Type B pancreatic cell (in vitro differentiated cells): ENCODE measurements at regions not wholly inside any gene's neighbourhood (a gene's known extent, or its start where the extent isn't known, plus 50 kb on each side); places are given as distances from the start of the nearest gene placed in this dataset.
A peak's percentile ranks its signal among the peaks of the same experiment; 100 is the strongest.

Experiments
- DNase-seq: peaks from one replicate; pipeline ENCODE4 v3.0.0; 2021; ENCODE audit warnings: mixed read lengths; ENCODE audit not compliant: unreplicated experiment; ENCODE audit errors: extremely low spot score
- H3K27ac Mint-ChIP-seq: 2 replicates; pipeline ENCODE4 v1.8.0; 2021; ENCODE audit warnings: mild to moderate bottlenecking, mixed read lengths
- H3K27me3 Mint-ChIP-seq: 2 replicates; pipeline ENCODE4 v1.8.0; 2021; ENCODE audit warnings: mixed read lengths
- H3K36me3 Mint-ChIP-seq: 2 replicates; pipeline ENCODE4 v1.8.0; 2021; ENCODE audit warnings: mixed read lengths
- H3K4me1 Mint-ChIP-seq: one replicate; pipeline ENCODE4 v1.8.0; 2021; ENCODE audit warnings: mixed read lengths; ENCODE audit not compliant: unreplicated experiment
- H3K4me3 Mint-ChIP-seq: 2 replicates; pipeline ENCODE4 v1.8.0; 2021; ENCODE audit warnings: mild to moderate bottlenecking, mixed read lengths
- H3K9me3 Mint-ChIP-seq: 2 replicates; pipeline ENCODE4 v1.8.0; 2021; ENCODE audit warnings: mixed read lengths
- CTCF ChIP-seq: fragments of 200-600 bp; sonication (generic); conservative IDR thresholded peaks from 2 replicates; pipeline ENCODE4 v1.5.0; 2021; ENCODE audit warnings: antibody characterized with exemption, mild to moderate bottlenecking

- H3K9me3 Mint-ChIP-seq = no peaks in the 10 kb centered on the region
- no peaks in the 10 kb centered on the region for H3K36me3 Mint-ChIP-seq
- no peak overlapping the region for H3K4me3 Mint-ChIP-seq
- H3K4me1 Mint-ChIP-seq = peaks cover 62% of the 10 kb centered on the region
- TF ChIP-seq CTCF = no peak
- peaks cover 9% of the 10 kb centered on the region for H3K27me3 Mint-ChIP-seq
- DNase-seq = no peak
- no peak overlapping the region for H3K27ac Mint-ChIP-seq
Observed at GRCh38 chr14:22508662-22509035, 80.4 kb downstream of the DAD1 start.

- Mint-ChIP-seq H3K27ac (no peak overlapping the region), H3K36me3 (no peaks in the 10 kb centered on the region), H3K27me3 (peaks cover 9% of the 10 kb centered on the region), H3K4me3 (no peak overlapping the region), H3K4me1 (peaks cover 56% of the 10 kb centered on the region), H3K9me3 (no peaks in the 10 kb centered on the region)
- no peak for DNase-seq
- TF ChIP-seq CTCF = no peak
Observed at GRCh38 chr14:22508150-22508457, 80.9 kb downstream of the DAD1 start.

- peaks cover 50% of the 10 kb centered on the region for H3K4me1 Mint-ChIP-seq
Observed at GRCh38 chr14:22506778-22507351, 82.2 kb downstream of the DAD1 start.

GRCh38 chr14:22506378-22506710 is 82.7 kb downstream of the DAD1 start:
- H3K4me1 Mint-ChIP-seq = peaks cover 49% of the 10 kb centered on the region

More at GRCh38 chr14:22506778-22507351, 82.2 kb downstream of the DAD1 start:
- Mint-ChIP-seq H3K27me3 (peaks cover 12% of the 10 kb centered on the region), H3K27ac (no peak overlapping the region), H3K9me3 (no peaks in the 10 kb centered on the region), H3K4me3 (peak overlapping the region; percentile 8), H3K36me3 (no peaks in the 10 kb centered on the region)
- DNase-seq = no peak
- TF ChIP-seq CTCF = no peak

GRCh38 chr14:22505697-22506377 is 83.2 kb downstream of the DAD1 start:
- H3K27ac Mint-ChIP-seq = no peak overlapping the region
- H3K4me1 Mint-ChIP-seq = peaks cover 44% of the 10 kb centered on the region
- no peak overlapping the region for H3K4me3 Mint-ChIP-seq
- H3K9me3 Mint-ChIP-seq = no peaks in the 10 kb centered on the region
- TF ChIP-seq CTCF = no peak
- H3K27me3 Mint-ChIP-seq = peaks cover 12% of the 10 kb centered on the region
- no peak for DNase-seq
- H3K36me3 Mint-ChIP-seq = no peaks in the 10 kb centered on the region

More at GRCh38 chr14:22506378-22506710, 82.7 kb downstream of the DAD1 start:
- no peaks in the 10 kb centered on the region for H3K9me3 Mint-ChIP-seq
- no peak overlapping the region for H3K27ac Mint-ChIP-seq
- no peak overlapping the region for H3K4me3 Mint-ChIP-seq
- DNase-seq = no peak
- peaks cover 12% of the 10 kb centered on the region for H3K27me3 Mint-ChIP-seq
- no peak for TF ChIP-seq CTCF
- no peaks in the 10 kb centered on the region for H3K36me3 Mint-ChIP-seq

- H3K36me3 Mint-ChIP-seq = no peaks in the 10 kb centered on the region
- no peaks in the 10 kb centered on the region for H3K9me3 Mint-ChIP-seq
- no peak overlapping the region for H3K4me3 Mint-ChIP-seq
- peaks cover 39% of the 10 kb centered on the region for H3K4me1 Mint-ChIP-seq
- H3K27ac Mint-ChIP-seq = no peak overlapping the region
- H3K27me3 Mint-ChIP-seq = peaks cover 16% of the 10 kb centered on the region
- no peak for TF ChIP-seq CTCF
- no peak for DNase-seq
Observed at GRCh38 chr14:22505309-22505696, 83.7 kb downstream of the DAD1 start.
